Mucosa of rectum (tissue), 2 donors: ENCODE measurements at regions not wholly inside any gene's neighbourhood (a gene's known extent, or its start where the extent isn't known, plus 50 kb on each side); places are given as distances from the start of the nearest gene placed in this dataset.

Source experiments
- H3K27ac ChIP-seq, 2 donors: one replicate each; pipeline ENCODE4 v1.7.0; 2013; ENCODE audit warnings: inconsistent platforms in 2 of 2, low read depth in 2 of 2, low read length in 2 of 2
- H3K27me3 ChIP-seq, 2 donors: one replicate each; pipeline ENCODE4 v1.7.0; 2013; ENCODE audit warnings: low read length in 2 of 2; ENCODE audit not compliant: control insufficient read depth in 2 of 2, insufficient read depth in 2 of 2
- H3K36me3 ChIP-seq, 2 donors: one replicate each; pipeline ENCODE4 v1.7.0; 2013; ENCODE audit warnings: low read length in 2 of 2; ENCODE audit not compliant: control insufficient read depth in 2 of 2, insufficient read depth in 2 of 2
- H3K4me1 ChIP-seq, 2 donors: one replicate each; pipeline ENCODE4 v1.7.0; 2013; ENCODE audit warnings: low read length in 2 of 2, mild to moderate bottlenecking in 1 of 2; ENCODE audit not compliant: control insufficient read depth in 2 of 2, insufficient read depth in 2 of 2
- H3K4me3 ChIP-seq, 2 donors: one replicate each; pipeline ENCODE4 v1.7.0; 2013; ENCODE audit warnings: low read length in 2 of 2
- H3K9ac ChIP-seq, 2 donors: one replicate each; pipeline ENCODE4 v1.7.0; 2013; ENCODE audit warnings: low read length in 2 of 2, low read depth in 1 of 2, mild to moderate bottlenecking in 1 of 2
- H3K9me3 ChIP-seq, 2 donors: one replicate each; pipeline ENCODE4 v1.7.0; 2013; ENCODE audit warnings: low read length in 2 of 2; ENCODE audit not compliant: control insufficient read depth in 2 of 2
- donor health status: healthy.
- donor health status: Normal muscosa, but diverticular disease.

GRCh38 chr10:128631801-128632241 is 505.6 kb upstream of the MKI67 start:
- no peaks in the 10 kb centered on the region for H3K27me3 ChIP-seq
- H3K4me1 ChIP-seq = no peaks in the 10 kb centered on the region
- H3K9me3 ChIP-seq = no peaks in the 10 kb centered on the region
- no peak overlapping the region for H3K4me3 ChIP-seq
- H3K9ac ChIP-seq = no peak overlapping the region
- no peak overlapping the region for H3K27ac ChIP-seq
- H3K36me3 ChIP-seq = no peaks in the 10 kb centered on the region

- H3K9me3 ChIP-seq = no peaks in the 10 kb centered on the region
- no peaks in the 10 kb centered on the region for H3K36me3 ChIP-seq
- no peak overlapping the region for H3K9ac ChIP-seq
- no peaks in the 10 kb centered on the region for H3K4me1 ChIP-seq
- H3K4me3 ChIP-seq = no peak overlapping the region
- H3K27ac ChIP-seq = no peak overlapping the region
- no peaks in the 10 kb centered on the region for H3K27me3 ChIP-seq
These were observed 506.5 kb upstream of the MKI67 start for GRCh38 chr10:128632694-128633093.

- Histone ChIP-seq H3K36me3 (no peaks in the 10 kb centered on the region), H3K4me3 (no peak overlapping the region)
These were observed 507.8 kb upstream of the MKI67 start for GRCh38 chr10:128633864-128634540.

GRCh38 chr10:128642023-128642422 is 515.8 kb upstream of the MKI67 start:
- no peaks in the 10 kb centered on the region for H3K27me3 ChIP-seq
- no peak overlapping the region for H3K4me3 ChIP-seq
- H3K9ac ChIP-seq = no peak overlapping the region
- no peak overlapping the region for H3K27ac ChIP-seq
- H3K9me3 ChIP-seq = no peaks in the 10 kb centered on the region
- no peaks in the 10 kb centered on the region for H3K4me1 ChIP-seq
- H3K36me3 ChIP-seq = no peaks in the 10 kb centered on the region

More at GRCh38 chr10:128633864-128634540, 507.8 kb upstream of the MKI67 start:
- Histone ChIP-seq H3K4me1 (no peaks in the 10 kb centered on the region), H3K9me3 (no peaks in the 10 kb centered on the region), H3K27me3 (no peaks in the 10 kb centered on the region), H3K27ac (no peak overlapping the region), H3K9ac (no peak overlapping the region)

- no peaks in the 10 kb centered on the region for H3K36me3 ChIP-seq
These were observed 516.3 kb upstream of the MKI67 start for GRCh38 chr10:128642502-128642901.

GRCh38 chr10:128643658-128644057 is 517.4 kb upstream of the MKI67 start:
- Histone ChIP-seq H3K9ac (no peak overlapping the region), H3K27me3 (no peaks in the 10 kb centered on the region), H3K36me3 (no peaks in the 10 kb centered on the region), H3K27ac (no peak overlapping the region), H3K4me1 (no peaks in the 10 kb centered on the region), H3K4me3 (no peak overlapping the region), H3K9me3 (no peaks in the 10 kb centered on the region)

More at GRCh38 chr10:128642502-128642901, 516.3 kb upstream of the MKI67 start:
- Histone ChIP-seq H3K27ac (no peak overlapping the region), H3K27me3 (no peaks in the 10 kb centered on the region), H3K4me3 (no peak overlapping the region), H3K4me1 (no peaks in the 10 kb centered on the region), H3K9me3 (no peaks in the 10 kb centered on the region), H3K9ac (no peak overlapping the region)

- Histone ChIP-seq H3K27ac (no peak overlapping the region), H3K9ac (no peak overlapping the region), H3K9me3 (no peaks in the 10 kb centered on the region), H3K36me3 (no peaks in the 10 kb centered on the region), H3K4me3 (no peak overlapping the region), H3K4me1 (no peaks in the 10 kb centered on the region), H3K27me3 (no peaks in the 10 kb centered on the region)
These were observed 519.3 kb upstream of the MKI67 start for GRCh38 chr10:128645486-128645885.

GRCh38 chr10:128646956-128647355 is 520.7 kb upstream of the MKI67 start:
- Histone ChIP-seq H3K4me1 (no peaks in the 10 kb centered on the region), H3K9me3 (peaks cover 0 to 2% of the 10 kb centered on the region in 2 donors), H3K27ac (no peak overlapping the region), H3K4me3 (no peak overlapping the region), H3K27me3 (no peaks in the 10 kb centered on the region), H3K36me3 (no peaks in the 10 kb centered on the region), H3K9ac (no peak overlapping the region)

GRCh38 chr10:128657548-128657947 is 531.3 kb upstream of the MKI67 start:
- H3K9me3 ChIP-seq = no peaks in the 10 kb centered on the region
- H3K36me3 ChIP-seq = no peaks in the 10 kb centered on the region
- H3K27ac ChIP-seq = no peak overlapping the region
- H3K4me1 ChIP-seq = no peaks in the 10 kb centered on the region
- H3K27me3 ChIP-seq = no peaks in the 10 kb centered on the region
- H3K4me3 ChIP-seq = no peak overlapping the region
- H3K9ac ChIP-seq = no peak overlapping the region

- no peak overlapping the region for H3K27ac ChIP-seq
- H3K4me1 ChIP-seq = no peaks in the 10 kb centered on the region
- H3K4me3 ChIP-seq = no peak overlapping the region
- H3K9me3 ChIP-seq = peaks cover 5 to 7% of the 10 kb centered on the region in 2 donors
- no peaks in the 10 kb centered on the region for H3K36me3 ChIP-seq
- H3K27me3 ChIP-seq = no peaks in the 10 kb centered on the region
- H3K9ac ChIP-seq = no peak overlapping the region
These were observed 534.5 kb upstream of the MKI67 start for GRCh38 chr10:128660726-128661125.
